KMS-11 (cell line): ENCODE measurements at regions not wholly inside any gene's neighbourhood (a gene's known extent, or its start where the extent isn't known, plus 50 kb on each side); places are given as distances from the start of the nearest gene placed in this dataset.

Experiments used
- H2AFZ ChIP-seq: fragments of 200-600 bp; sonication (generic); 2 replicates; pipeline ENCODE4 v1.6.1; 2016; ENCODE audit warnings: antibody characterized with exemption, mixed run types, low read depth
- H3K27ac ChIP-seq: fragments of 200-600 bp; sonication (generic); 2 replicates; pipeline ENCODE4 v1.6.1; 2016; ENCODE audit warnings: mild to moderate bottlenecking, mixed run types
- H3K27me3 ChIP-seq: fragments of 200-600 bp; sonication (generic); 2 replicates; pipeline ENCODE4 v1.6.1; 2017; ENCODE audit warnings: mild to moderate bottlenecking, low read depth, mixed run types, moderate library complexity; ENCODE audit not compliant: insufficient read depth
- H3K36me3 ChIP-seq: fragments of 200-600 bp; sonication (generic); 2 replicates; pipeline ENCODE4 v1.6.1; 2017; ENCODE audit warnings: mild to moderate bottlenecking, mixed run types; ENCODE audit not compliant: insufficient read depth
- H3K4me1 ChIP-seq: fragments of 200-600 bp; sonication (generic); 2 replicates; pipeline ENCODE4 v1.6.1; 2016; ENCODE audit warnings: mild to moderate bottlenecking, low read depth, mixed run types; ENCODE audit not compliant: poor library complexity, severe bottlenecking
- H3K4me2 ChIP-seq: fragments of 200-600 bp; sonication (generic); 2 replicates; pipeline ENCODE4 v1.7.0; 2016; ENCODE audit warnings: mild to moderate bottlenecking, mixed run types
- H3K4me3 ChIP-seq: fragments of 200-600 bp; sonication (generic); IDR thresholded peaks from 2 replicates; pipeline ENCODE4 v1.6.1; 2017; ENCODE audit warnings: low read depth, low read length, mixed read lengths; ENCODE audit not compliant: insufficient read depth
- H3K79me2 ChIP-seq: fragments of 200-600 bp; sonication (generic); 2 replicates; pipeline ENCODE4 v1.6.1; 2016; ENCODE audit warnings: low read depth, mixed run types; ENCODE audit not compliant: insufficient read depth
- H3K9ac ChIP-seq: fragments of 200-600 bp; sonication (generic); 2 replicates; pipeline ENCODE4 v1.6.1; 2016; ENCODE audit warnings: mild to moderate bottlenecking, mixed run types
- H4K20me1 ChIP-seq: fragments of 200-600 bp; sonication (generic); 2 replicates; pipeline ENCODE4 v1.6.1; 2016; ENCODE audit warnings: mild to moderate bottlenecking, mixed run types; ENCODE audit not compliant: insufficient read depth
- CTCF ChIP-seq: fragments of 200-600 bp; sonication (generic); conservative IDR thresholded peaks from 2 replicates; pipeline ENCODE4 v1.6.1; 2017; ENCODE audit warnings: low read depth, mild to moderate bottlenecking, antibody characterized with exemption, low read length, moderate library complexity, mixed read lengths

- no peak for TF ChIP-seq CTCF
- H3K4me3 ChIP-seq = no peak overlapping the region
- H3K4me2 ChIP-seq = no peak overlapping the region
- H4K20me1 ChIP-seq = no peaks in the 10 kb centered on the region
- no peaks in the 10 kb centered on the region for H3K36me3 ChIP-seq
- H3K9ac ChIP-seq = no peak overlapping the region
- no peak overlapping the region for H3K27ac ChIP-seq
- H3K4me1 ChIP-seq = no peaks in the 10 kb centered on the region
- H3K79me2 ChIP-seq = no peaks in the 10 kb centered on the region
- H2AFZ ChIP-seq = no peak overlapping the region
- H3K27me3 ChIP-seq = no peaks in the 10 kb centered on the region
Measured at GRCh38 chr7:156487811-156488533, 152.6 kb upstream of the RNF32 start.

GRCh38 chr7:156480671-156481070 is 159.9 kb upstream of the RNF32 start:
- H3K79me2 ChIP-seq = no peaks in the 10 kb centered on the region
- no peaks in the 10 kb centered on the region for H3K27me3 ChIP-seq
- no peak overlapping the region for H3K4me3 ChIP-seq
- H3K36me3 ChIP-seq = no peaks in the 10 kb centered on the region
- no peak overlapping the region for H2AFZ ChIP-seq
- H3K4me2 ChIP-seq = no peak overlapping the region
- H4K20me1 ChIP-seq = no peaks in the 10 kb centered on the region
- no peak for TF ChIP-seq CTCF
- H3K4me1 ChIP-seq = no peaks in the 10 kb centered on the region
- no peak overlapping the region for H3K9ac ChIP-seq
- H3K27ac ChIP-seq = no peak overlapping the region

GRCh38 chr7:156479596-156479995 is 161.0 kb upstream of the RNF32 start:
- H3K27me3 ChIP-seq = no peaks in the 10 kb centered on the region
- no peaks in the 10 kb centered on the region for H3K4me1 ChIP-seq
- H4K20me1 ChIP-seq = no peaks in the 10 kb centered on the region
- no peak overlapping the region for H3K27ac ChIP-seq
- no peak overlapping the region for H3K9ac ChIP-seq
- no peaks in the 10 kb centered on the region for H3K36me3 ChIP-seq
- H2AFZ ChIP-seq = no peak overlapping the region
- no peak for TF ChIP-seq CTCF
- H3K4me3 ChIP-seq = no peak overlapping the region
- no peak overlapping the region for H3K4me2 ChIP-seq
- no peaks in the 10 kb centered on the region for H3K79me2 ChIP-seq

- Histone ChIP-seq H3K4me2 (no peak overlapping the region), H3K4me1 (no peaks in the 10 kb centered on the region), H4K20me1 (no peaks in the 10 kb centered on the region), H3K27ac (no peak overlapping the region), H3K79me2 (no peaks in the 10 kb centered on the region), H3K4me3 (no peak overlapping the region), H3K36me3 (no peaks in the 10 kb centered on the region), H3K27me3 (no peaks in the 10 kb centered on the region), H3K9ac (no peak overlapping the region), H2AFZ (no peak overlapping the region)
- no peak for TF ChIP-seq CTCF
Measured at GRCh38 chr7:156478486-156478885, 162.1 kb upstream of the RNF32 start.
